Fibroblast of the aortic adventitia (primary cell): ENCODE measurements at regions not wholly inside any gene's neighbourhood (a gene's known extent, or its start where the extent isn't known, plus 50 kb on each side); places are given as distances from the start of the nearest gene placed in this dataset. TPM values are rescaled to one million over a fixed set of nuclear protein-coding genes. Genes with fewer than 3 reads are reported as not detected.

Experiments used
- DNase-seq: peaks from one replicate; pipeline ENCODE4 v3.0.0-alpha.2; 2010; ENCODE audit warnings: low read depth
- H3K4me3 ChIP-seq: 2 replicates; pipeline ENCODE4 v1.5.1; 2011; ENCODE audit warnings: low read depth, mild to moderate bottlenecking, control low read depth, low read length, moderate library complexity
- CTCF ChIP-seq: IDR thresholded peaks from 2 replicates; pipeline ENCODE4 v1.5.1; 2011; ENCODE audit warnings: mild to moderate bottlenecking, low read length, control low read depth, inconsistent platforms; ENCODE audit not compliant: insufficient read depth
- small RNA-seq: library from RNA; depleted of rRNA; stranded (forward); fragments of <200 nt; gene quantifications from one replicate; pipeline ENCODE3, GENCODE V24; 2012

GRCh38 chr12:86331012-86331411 is 74.8 kb upstream of the MGAT4C start:
- DNase-seq, result no peak
- H3K4me3 ChIP-seq, result no peak overlapping the region
- no peak for TF ChIP-seq CTCF

GRCh38 chr12:86312232-86312631 is 56.0 kb upstream of the MGAT4C start:
- no peak for TF ChIP-seq CTCF
- DNase-seq, result no peak
- H3K4me3 ChIP-seq, result no peak overlapping the region

Small RNA genes in the stretch of these regions (small RNA-seq; reads per million reads assigned to genes)
- gene AC079598.2 (not detected), gene AC079598.3 (not detected), gene AC079598.4 (not detected), gene CYCSP30 (not detected)
